ENCODE measurements at regions not wholly inside any gene's neighbourhood (a gene's known extent, or its start where the extent isn't known, plus 50 kb on each side); places are given as distances from the start of the nearest gene placed in this dataset.

DNA sequence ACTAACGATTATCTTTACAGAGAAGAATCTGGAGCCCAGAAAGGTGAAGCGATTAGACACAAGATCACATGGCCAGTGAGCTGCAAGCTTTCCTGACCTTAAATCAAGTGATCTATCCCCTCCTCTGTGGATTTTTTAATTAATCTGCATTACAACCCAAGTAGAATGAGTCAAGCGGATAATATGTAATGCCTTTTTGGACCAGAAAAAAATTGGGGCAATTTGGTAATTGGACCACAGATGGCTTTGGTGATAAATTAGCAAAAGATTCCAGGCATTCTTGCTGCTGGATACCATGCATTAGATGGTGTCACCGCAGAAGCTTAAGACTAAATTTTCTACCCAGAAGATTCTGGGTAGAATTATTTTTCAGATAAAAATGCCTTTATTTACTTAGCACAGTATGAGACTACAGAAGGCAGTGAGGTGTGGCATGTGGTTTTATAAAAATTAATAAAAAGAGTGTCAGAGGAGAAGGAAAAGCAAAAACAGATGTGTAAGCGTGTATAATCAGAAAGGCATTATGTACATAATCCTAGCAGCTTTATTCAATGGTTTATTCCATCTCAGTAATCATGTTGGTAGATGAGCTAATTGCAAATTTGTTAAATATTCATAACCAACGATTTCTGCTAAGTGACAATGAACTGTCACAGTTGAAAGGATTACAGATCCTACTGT, 53.9 kb upstream of the PCSK2 start:
- H3K4me3 ChIP-seq (replicated peaks; ENCODE audit: low read depth, low read length) = no peak overlapping the region
- no peaks in the 10 kb centered on the region for H3K36me3 ChIP-seq (ENCODE audit: control insufficient read depth, insufficient read depth, low read length)
- H3K27me3 ChIP-seq (replicated peaks; ENCODE audit: control insufficient read depth, insufficient read depth, low read length) = no peaks in the 10 kb centered on the region; the same call in 1 of the 2 replicates
- no peak for DNase-seq (ENCODE audit: extremely low read depth, insufficient read length)
- TF ChIP-seq, protein P1, sequence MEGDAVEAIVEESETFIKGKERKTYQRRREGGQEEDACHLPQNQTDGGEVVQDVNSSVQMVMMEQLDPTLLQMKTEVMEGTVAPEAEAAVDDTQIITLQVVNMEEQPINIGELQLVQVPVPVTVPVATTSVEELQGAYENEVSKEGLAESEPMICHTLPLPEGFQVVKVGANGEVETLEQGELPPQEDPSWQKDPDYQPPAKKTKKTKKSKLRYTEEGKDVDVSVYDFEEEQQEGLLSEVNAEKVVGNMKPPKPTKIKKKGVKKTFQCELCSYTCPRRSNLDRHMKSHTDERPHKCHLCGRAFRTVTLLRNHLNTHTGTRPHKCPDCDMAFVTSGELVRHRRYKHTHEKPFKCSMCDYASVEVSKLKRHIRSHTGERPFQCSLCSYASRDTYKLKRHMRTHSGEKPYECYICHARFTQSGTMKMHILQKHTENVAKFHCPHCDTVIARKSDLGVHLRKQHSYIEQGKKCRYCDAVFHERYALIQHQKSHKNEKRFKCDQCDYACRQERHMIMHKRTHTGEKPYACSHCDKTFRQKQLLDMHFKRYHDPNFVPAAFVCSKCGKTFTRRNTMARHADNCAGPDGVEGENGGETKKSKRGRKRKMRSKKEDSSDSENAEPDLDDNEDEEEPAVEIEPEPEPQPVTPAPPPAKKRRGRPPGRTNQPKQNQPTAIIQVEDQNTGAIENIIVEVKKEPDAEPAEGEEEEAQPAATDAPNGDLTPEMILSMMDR (IDR thresholded peaks at IDR 0.05; ENCODE audit: insufficient read depth, low read length, poor library complexity, severe bottlenecking) = no peak

All from GM06990 (cell line).